ENCODE measurements at regions not wholly inside any gene's neighbourhood (a gene's known extent, or its start where the extent isn't known, plus 50 kb on each side); places are given as distances from the start of the nearest gene placed in this dataset.

GRCh38 chr20:12354725-12355124, 437.0 kb downstream of the BTBD3 start:
- no peak for TF ChIP-seq CTCF (IDR thresholded peaks at IDR 0.05)
- TF ChIP-seq POLR2A (IDR thresholded peaks at IDR 0.05), result no peak
